ENCODE measurements at regions not wholly inside any gene's neighbourhood (a gene's known extent, or its start where the extent isn't known, plus 50 kb on each side); places are given as distances from the start of the nearest gene placed in this dataset.

GRCh38 chr2:62432407-62432806 is 73.6 kb downstream of the TMEM17 start:
- H3K4me3 ChIP-seq (replicated peaks in 1 of 3; ENCODE audit: low read depth in 2 of 3, low read length in 3 of 3), result no peak overlapping the region

GRCh38 chr2:62431512-62431911 is 74.5 kb downstream of the TMEM17 start:
- Mint-ChIP-seq H3K4me1 (no peaks in the 10 kb centered on the region), H3K36me3 (no peaks in the 10 kb centered on the region), H3K4me3 (no peak overlapping the region), H3K27ac (no peak overlapping the region), H3K27me3 (ENCODE audit: low read depth in 3 of 3) (peaks cover 0 to 6% (median 0%) of the 10 kb centered on the region in 3 donors), H3K9me3 (peaks cover 0 to 5% (median 0%) of the 10 kb centered on the region in 7 donors)
- no peaks in the 10 kb centered on the region for H3K79me2 ChIP-seq (ENCODE audit: insufficient read depth, low read length)
- H3K4me3 ChIP-seq (replicated peaks in 1 of 3; ENCODE audit: low read depth in 2 of 3, low read length in 3 of 3), result no peak overlapping the region
- TF ChIP-seq CTCF (IDR thresholded peaks at IDR 0.05), result no peak
- intact Hi-C loops (cut with micrococcal nuclease), result no loop called here
- no peak overlapping the region for H2AFZ ChIP-seq (ENCODE audit: insufficient read depth, low read depth, low read length, poor library complexity, severe bottlenecking)
- no peaks in the 10 kb centered on the region for H3K27me3 ChIP-seq (ENCODE audit: control insufficient read depth in 2 of 2, insufficient read depth in 2 of 2, low read length in 2 of 2)
- H3K9ac ChIP-seq (ENCODE audit: insufficient read depth, low read length, poor library complexity, severe bottlenecking), result no peak overlapping the region
- 77% methylated on average over 3 of the region's 3 CpGs for WGBS (ENCODE audit: insufficient coverage)
- no peak overlapping the region for H3K27ac ChIP-seq (ENCODE audit: low read depth in 1 of 2, low read length in 2 of 2)
- no peaks in the 10 kb centered on the region for H3K4me1 ChIP-seq (ENCODE audit: control insufficient read depth in 1 of 2, insufficient read depth in 2 of 2, low read length in 2 of 2)
- H3K9me3 ChIP-seq (replicated peaks in 1 of 2; ENCODE audit: control insufficient read depth in 1 of 2, insufficient read depth in 1 of 2, low read length in 2 of 2), result no peaks in the 10 kb centered on the region
- DNase-seq, result no peak
- no peak overlapping the region for H3K4me2 ChIP-seq (replicated peaks; ENCODE audit: extremely low read depth, low read length, poor library complexity, severe bottlenecking)
- no peaks in the 10 kb centered on the region for H3K36me3 ChIP-seq (replicated peaks in 1 of 2; ENCODE audit: control insufficient read depth in 1 of 2, insufficient read depth in 2 of 2, low read length in 2 of 2)
- no peaks in the 10 kb centered on the region for H4K20me1 ChIP-seq (ENCODE audit: insufficient read depth, low read length)

More at GRCh38 chr2:62432407-62432806, 73.6 kb downstream of the TMEM17 start:
- Mint-ChIP-seq H3K27ac (no peak overlapping the region), H3K4me1 (no peaks in the 10 kb centered on the region), H3K36me3 (no peaks in the 10 kb centered on the region), H3K27me3 (ENCODE audit: low read depth in 3 of 3) (peaks cover 0 to 3% (median 3%) of the 10 kb centered on the region in 3 donors), H3K4me3 (no peak overlapping the region), H3K9me3 (peaks cover 0 to 5% (median 0%) of the 10 kb centered on the region in 7 donors)
- intact Hi-C loops (cut with micrococcal nuclease), result no loop called here
- Histone ChIP-seq H3K9me3 (replicated peaks in 1 of 2; ENCODE audit: control insufficient read depth in 1 of 2, insufficient read depth in 1 of 2, low read length in 2 of 2) (no peaks in the 10 kb centered on the region), H3K9ac (ENCODE audit: insufficient read depth, low read length, poor library complexity, severe bottlenecking) (no peak overlapping the region), H3K4me1 (ENCODE audit: control insufficient read depth in 1 of 2, insufficient read depth in 2 of 2, low read length in 2 of 2) (no peaks in the 10 kb centered on the region), H3K79me2 (ENCODE audit: insufficient read depth, low read length) (no peaks in the 10 kb centered on the region), H2AFZ (ENCODE audit: insufficient read depth, low read depth, low read length, poor library complexity, severe bottlenecking) (no peak overlapping the region), H3K4me2 (replicated peaks; ENCODE audit: extremely low read depth, low read length, poor library complexity, severe bottlenecking) (no peak overlapping the region), H3K27me3 (ENCODE audit: control insufficient read depth in 2 of 2, insufficient read depth in 2 of 2, low read length in 2 of 2) (no peaks in the 10 kb centered on the region), H3K27ac (ENCODE audit: low read depth in 1 of 2, low read length in 2 of 2) (no peak overlapping the region), H3K36me3 (replicated peaks in 1 of 2; ENCODE audit: control insufficient read depth in 1 of 2, insufficient read depth in 2 of 2, low read length in 2 of 2) (no peaks in the 10 kb centered on the region), H4K20me1 (ENCODE audit: insufficient read depth, low read length) (no peaks in the 10 kb centered on the region)
- DNase-seq, result no peak
- TF ChIP-seq CTCF (IDR thresholded peaks at IDR 0.05), result no peak
- WGBS (ENCODE audit: insufficient coverage), result no CpG with 5 or more reads among the region's 3 CpGs

Measured in CD14-positive monocyte (primary cell).